ENCODE measurements at regions not wholly inside any gene's neighbourhood (a gene's known extent, or its start where the extent isn't known, plus 50 kb on each side); places are given as distances from the start of the nearest gene placed in this dataset.

DNA sequence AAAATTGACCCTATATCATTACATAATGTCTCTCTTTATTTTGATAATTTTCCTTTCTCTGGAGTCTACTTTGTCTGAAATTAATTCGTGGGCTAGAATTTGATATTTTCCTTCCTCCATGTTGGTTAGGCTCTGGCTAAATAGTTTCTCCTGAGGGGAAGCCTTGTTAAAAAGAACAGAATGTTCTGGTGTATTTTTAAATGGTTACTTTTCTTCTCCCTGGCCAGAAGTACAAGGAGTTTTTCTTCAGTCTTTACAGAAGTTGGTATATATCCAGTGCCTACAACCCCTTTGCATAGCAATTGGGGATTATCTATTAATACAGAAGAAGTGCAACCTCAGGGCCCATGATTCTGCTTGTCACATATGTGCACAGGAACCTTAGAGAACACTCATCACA, 185.6 kb upstream of the RAB4A start:
- Histone ChIP-seq H3K4me3 (no peak overlapping the region), H3K36me3 (no peaks in the 10 kb centered on the region), H3K27me3 (no peaks in the 10 kb centered on the region), H3K4me1 (no peaks in the 10 kb centered on the region), H3K9me3 (peaks cover 0 to 15% (median 0%) of the 10 kb centered on the region in 4 donors), H3K27ac (no peak overlapping the region)
- TF ChIP-seq, protein P1, sequence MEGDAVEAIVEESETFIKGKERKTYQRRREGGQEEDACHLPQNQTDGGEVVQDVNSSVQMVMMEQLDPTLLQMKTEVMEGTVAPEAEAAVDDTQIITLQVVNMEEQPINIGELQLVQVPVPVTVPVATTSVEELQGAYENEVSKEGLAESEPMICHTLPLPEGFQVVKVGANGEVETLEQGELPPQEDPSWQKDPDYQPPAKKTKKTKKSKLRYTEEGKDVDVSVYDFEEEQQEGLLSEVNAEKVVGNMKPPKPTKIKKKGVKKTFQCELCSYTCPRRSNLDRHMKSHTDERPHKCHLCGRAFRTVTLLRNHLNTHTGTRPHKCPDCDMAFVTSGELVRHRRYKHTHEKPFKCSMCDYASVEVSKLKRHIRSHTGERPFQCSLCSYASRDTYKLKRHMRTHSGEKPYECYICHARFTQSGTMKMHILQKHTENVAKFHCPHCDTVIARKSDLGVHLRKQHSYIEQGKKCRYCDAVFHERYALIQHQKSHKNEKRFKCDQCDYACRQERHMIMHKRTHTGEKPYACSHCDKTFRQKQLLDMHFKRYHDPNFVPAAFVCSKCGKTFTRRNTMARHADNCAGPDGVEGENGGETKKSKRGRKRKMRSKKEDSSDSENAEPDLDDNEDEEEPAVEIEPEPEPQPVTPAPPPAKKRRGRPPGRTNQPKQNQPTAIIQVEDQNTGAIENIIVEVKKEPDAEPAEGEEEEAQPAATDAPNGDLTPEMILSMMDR (IDR thresholded peaks at IDR 0.05): no peak
- no peak for DNase-seq

DNA sequence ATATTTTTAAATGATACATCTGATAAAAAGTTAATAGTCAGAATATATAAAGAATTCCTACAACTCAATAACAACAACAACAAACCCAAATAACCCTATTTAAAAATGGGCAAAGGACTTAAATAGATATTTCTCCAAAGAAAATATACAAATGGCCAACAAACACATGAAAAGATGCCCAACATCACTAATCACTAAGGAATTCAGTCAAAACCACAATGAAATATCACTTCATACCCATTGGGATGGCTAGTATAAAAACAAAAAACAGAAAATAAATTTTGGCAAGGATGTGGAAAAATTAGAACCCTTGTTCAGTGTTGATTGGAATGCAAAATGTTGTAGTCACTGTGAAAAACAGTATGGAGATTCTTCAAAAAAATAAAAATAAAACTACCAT, 184.8 kb upstream of the RAB4A start:
- TF ChIP-seq POLR2A (IDR thresholded peaks at IDR 0.05): no peak
- TF ChIP-seq, protein P1 (IDR thresholded peaks at IDR 0.05): no peak
- no peak for DNase-seq
- peaks cover 0 to 15% (median 0%) of the 10 kb centered on the region in 4 donors for H3K9me3 ChIP-seq
- H3K36me3 ChIP-seq: no peaks in the 10 kb centered on the region
- H3K4me1 ChIP-seq: no peaks in the 10 kb centered on the region
- no peak overlapping the region for H3K4me3 ChIP-seq
- no peaks in the 10 kb centered on the region for H3K27me3 ChIP-seq
- no peak overlapping the region for H3K27ac ChIP-seq

DNA sequence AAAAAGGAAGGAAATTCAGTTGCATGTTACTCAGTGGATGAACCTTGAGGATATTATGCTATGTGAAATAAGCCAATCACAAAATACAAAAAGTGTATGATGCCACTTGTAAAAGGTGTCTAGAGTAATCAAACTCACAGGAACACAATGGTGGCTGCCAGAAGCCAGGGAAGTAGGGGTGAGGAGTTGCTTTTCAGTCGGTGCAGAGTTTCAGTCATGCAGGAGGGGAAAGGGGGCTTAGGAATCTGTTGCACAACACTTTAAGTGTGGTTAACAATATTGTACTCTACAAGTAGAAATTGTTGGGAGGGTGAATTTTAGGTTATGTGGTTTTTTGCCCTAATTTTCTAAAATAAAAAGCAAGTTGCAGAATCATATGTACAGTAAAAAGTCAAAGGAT, 184.2 kb upstream of the RAB4A start:
- Histone ChIP-seq H3K9me3 (peaks cover 0 to 15% (median 0%) of the 10 kb centered on the region in 4 donors), H3K36me3 (no peaks in the 10 kb centered on the region), H3K27me3 (no peaks in the 10 kb centered on the region), H3K4me1 (no peaks in the 10 kb centered on the region), H3K27ac (no peak overlapping the region), H3K4me3 (no peak overlapping the region)
- no peak for DNase-seq
- no peak for TF ChIP-seq POLR2A (IDR thresholded peaks at IDR 0.05)
- TF ChIP-seq, protein P1 (IDR thresholded peaks at IDR 0.05): no peak

DNA sequence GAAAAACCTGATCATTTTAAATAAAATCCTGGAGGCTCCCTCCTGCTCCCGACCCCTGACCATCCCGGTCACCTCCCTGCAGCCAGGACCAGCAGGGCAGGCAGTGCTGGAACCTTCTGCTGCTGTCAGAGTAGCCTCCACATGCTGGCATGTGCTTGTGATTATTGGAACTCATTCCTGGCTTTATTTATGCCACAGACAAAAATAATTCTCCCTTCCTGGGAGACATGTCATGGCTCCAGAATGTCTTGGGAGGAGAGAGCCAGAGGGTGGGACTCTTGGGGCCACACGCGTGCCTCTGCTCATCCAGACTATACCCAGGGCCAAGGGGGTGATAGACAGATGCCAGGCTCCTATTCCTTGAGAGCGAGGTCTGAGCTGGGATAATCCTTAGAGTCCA, 183.6 kb upstream of the RAB4A start:
- no peak overlapping the region for H3K4me3 ChIP-seq
- no peaks in the 10 kb centered on the region for H3K36me3 ChIP-seq
- no peak for TF ChIP-seq POLR2A (IDR thresholded peaks at IDR 0.05)
- no peaks in the 10 kb centered on the region for H3K4me1 ChIP-seq
- H3K9me3 ChIP-seq: peaks cover 0 to 10% (median 0%) of the 10 kb centered on the region in 4 donors
- no peak for DNase-seq
- H3K27ac ChIP-seq: no peak overlapping the region
- no peaks in the 10 kb centered on the region for H3K27me3 ChIP-seq

DNA sequence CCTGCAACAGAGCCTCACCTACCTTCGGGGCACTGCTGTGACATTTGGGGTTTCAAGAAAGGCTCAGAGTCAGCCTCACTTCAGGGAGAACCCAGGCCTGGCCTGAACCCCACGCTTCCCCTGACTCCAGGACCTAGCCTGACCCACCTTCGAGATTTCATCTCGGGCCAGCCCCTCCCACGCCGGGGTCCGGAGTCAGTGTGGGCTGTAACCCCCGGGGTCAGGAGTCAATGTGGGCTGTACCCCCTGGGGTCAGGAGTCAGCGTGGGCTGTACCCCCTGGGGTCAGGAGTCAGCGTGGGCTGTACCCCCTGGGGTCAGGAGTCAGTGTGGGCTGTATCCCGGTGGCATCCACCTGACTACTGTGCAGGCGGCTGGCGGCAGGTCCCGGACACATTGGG, 183.0 kb upstream of the RAB4A start:
- Histone ChIP-seq H3K27me3 (no peaks in the 10 kb centered on the region), H3K36me3 (no peaks in the 10 kb centered on the region), H3K4me1 (no peaks in the 10 kb centered on the region), H3K4me3 (no peak overlapping the region), H3K27ac (no peak overlapping the region), H3K9me3 (peaks cover 0 to 4% (median 0%) of the 10 kb centered on the region in 4 donors)
- DNase-seq: no peak
- no peak for TF ChIP-seq POLR2A (IDR thresholded peaks at IDR 0.05)
- TF ChIP-seq, protein P1 (IDR thresholded peaks at IDR 0.05): no peak

DNA sequence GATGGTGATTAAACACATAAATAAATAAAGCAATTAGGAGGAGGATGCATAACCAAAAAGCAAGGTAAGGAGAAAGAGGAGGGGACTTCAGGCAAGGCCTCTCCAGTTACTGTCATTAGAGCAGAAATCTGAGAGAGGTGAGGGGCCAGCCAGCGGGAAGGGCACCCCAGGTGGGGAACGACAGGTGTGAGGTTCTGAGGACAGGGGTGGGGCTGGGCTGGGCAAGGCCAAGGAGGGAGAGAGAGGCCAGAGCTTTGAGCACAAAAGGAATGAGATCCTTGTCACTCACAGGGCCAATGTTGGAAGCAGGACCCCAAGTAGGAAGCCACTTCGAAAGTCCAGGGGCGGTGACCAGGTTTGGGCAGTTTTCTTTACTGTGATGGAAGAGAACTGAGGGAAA, 182.2 kb upstream of the RAB4A start:
- no peaks in the 10 kb centered on the region for H3K36me3 ChIP-seq
- no peaks in the 10 kb centered on the region for H3K27me3 ChIP-seq
- TF ChIP-seq POLR2A (IDR thresholded peaks at IDR 0.05): no peak
- TF ChIP-seq, protein P1 (IDR thresholded peaks at IDR 0.05): no peak
- no peak overlapping the region for H3K4me3 ChIP-seq
- no peak overlapping the region for H3K27ac ChIP-seq
- no peaks in the 10 kb centered on the region for H3K9me3 ChIP-seq
- DNase-seq: no peak
- no peaks in the 10 kb centered on the region for H3K4me1 ChIP-seq

Data from Peyer's patch (tissue), 4 donors.